Progenitor cell of endocrine pancreas (in vitro differentiated cells): ENCODE measurements at regions not wholly inside any gene's neighbourhood (a gene's known extent, or its start where the extent isn't known, plus 50 kb on each side); places are given as distances from the start of the nearest gene placed in this dataset.
"Not testable (repeated sequence)": the region's sequence is repeated elsewhere in the genome, so short reads cannot be mapped to it uniquely, and the experiment has no call there.

Experiments used
- DNase-seq: peaks from one replicate; pipeline ENCODE4 v3.0.0; 2021; ENCODE audit warnings: low spot score; ENCODE audit not compliant: unreplicated experiment
- H3K27ac Mint-ChIP-seq: 2 replicates; pipeline ENCODE4 v1.8.0; 2021; ENCODE audit warnings: mild to moderate bottlenecking, moderate library complexity, mixed read lengths
- H3K27me3 Mint-ChIP-seq: 2 replicates; pipeline ENCODE4 v1.8.0; 2021; ENCODE audit warnings: mixed read lengths
- H3K36me3 Mint-ChIP-seq: 2 replicates; pipeline ENCODE4 v1.8.0; 2022; ENCODE audit warnings: mixed read lengths; ENCODE audit not compliant: insufficient read depth
- H3K4me1 Mint-ChIP-seq: 2 replicates; pipeline ENCODE4 v1.8.0; 2021; ENCODE audit warnings: low read depth, mixed read lengths
- H3K4me3 Mint-ChIP-seq: 2 replicates; pipeline ENCODE4 v1.8.0; 2021; ENCODE audit warnings: low read depth, mild to moderate bottlenecking, moderate library complexity, mixed read lengths
- H3K9me3 Mint-ChIP-seq: 2 replicates; pipeline ENCODE4 v1.8.0; 2021; ENCODE audit warnings: low read depth, mixed read lengths
- CTCF ChIP-seq: fragments of 200-600 bp; sonication (generic); IDR thresholded peaks from one replicate; pipeline ENCODE4 v1.5.0; 2021; ENCODE audit warnings: antibody characterized with exemption, mild to moderate bottlenecking; ENCODE audit not compliant: unreplicated experiment

- no peak for TF ChIP-seq CTCF
- Mint-ChIP-seq H3K27me3 (no peaks in the 10 kb centered on the region), H3K9me3 (no peaks in the 10 kb centered on the region), H3K36me3 (no peaks in the 10 kb centered on the region), H3K4me3 (no peak overlapping the region), H3K4me1 (peaks cover 18% of the 10 kb centered on the region), H3K27ac (no peak overlapping the region)
- DNase-seq = no peak
Observed at GRCh38 chr2:58479535-58480140, 238.5 kb upstream of the FANCL start.

GRCh38 chr2:58476556-58476955 lies 235.4 kb upstream of the FANCL start:
- H3K27ac Mint-ChIP-seq = no peak overlapping the region
- H3K4me1 Mint-ChIP-seq = peaks cover 18% of the 10 kb centered on the region
- H3K9me3 Mint-ChIP-seq = peaks cover 9% of the 10 kb centered on the region
- DNase-seq = no peak
- no peaks in the 10 kb centered on the region for H3K27me3 Mint-ChIP-seq
- H3K4me3 Mint-ChIP-seq = no peak overlapping the region
- peaks cover 2% of the 10 kb centered on the region for H3K36me3 Mint-ChIP-seq
- no peak for TF ChIP-seq CTCF

- peaks cover 2% of the 10 kb centered on the region for H3K36me3 Mint-ChIP-seq
- H3K9me3 Mint-ChIP-seq = peaks cover 9% of the 10 kb centered on the region
- TF ChIP-seq CTCF = no peak
- peaks cover 18% of the 10 kb centered on the region for H3K4me1 Mint-ChIP-seq
- H3K27me3 Mint-ChIP-seq = no peaks in the 10 kb centered on the region
- no peak overlapping the region for H3K4me3 Mint-ChIP-seq
- DNase-seq = no peak
- no peak overlapping the region for H3K27ac Mint-ChIP-seq
Observed at GRCh38 chr2:58475756-58476155, 234.6 kb upstream of the FANCL start.

GRCh38 chr2:58473165-58473564 lies 232.0 kb upstream of the FANCL start:
- Mint-ChIP-seq H3K9me3 (peaks cover 9% of the 10 kb centered on the region), H3K27me3 (no peaks in the 10 kb centered on the region), H3K4me3 (no peak overlapping the region), H3K36me3 (peaks cover 2% of the 10 kb centered on the region), H3K4me1 (peaks cover 16% of the 10 kb centered on the region), H3K27ac (peak overlapping the region; percentile 45)
- no peak for DNase-seq
- no peak for TF ChIP-seq CTCF

- DNase-seq = no peak
- no peak overlapping the region for H3K27ac Mint-ChIP-seq
- no peaks in the 10 kb centered on the region for H3K9me3 Mint-ChIP-seq
- TF ChIP-seq CTCF = no peak
- no peaks in the 10 kb centered on the region for H3K36me3 Mint-ChIP-seq
- no peak overlapping the region for H3K4me3 Mint-ChIP-seq
- H3K27me3 Mint-ChIP-seq = no peaks in the 10 kb centered on the region
- peaks cover 2% of the 10 kb centered on the region for H3K4me1 Mint-ChIP-seq
Observed at GRCh38 chr2:58466804-58467203, 225.7 kb upstream of the FANCL start.

- H3K36me3 Mint-ChIP-seq, H3K4me1 Mint-ChIP-seq, H3K27me3 Mint-ChIP-seq: not testable (repeated sequence)
Observed at GRCh38 chr2:58466021-58466420, 224.9 kb upstream of the FANCL start.

More at GRCh38 chr2:58466021-58466420, 224.9 kb upstream of the FANCL start:
- not testable (repeated sequence) for H3K27ac Mint-ChIP-seq, H3K4me3 Mint-ChIP-seq, DNase-seq, H3K9me3 Mint-ChIP-seq
